HEK293 (cell line): ENCODE measurements at regions not wholly inside any gene's neighbourhood (a gene's known extent, or its start where the extent isn't known, plus 50 kb on each side); places are given as distances from the start of the nearest gene placed in this dataset.

Source experiments
- CTCF ChIA-PET: fragments of 350-600 bp; formaldehyde crosslinking; extraction: SDS; loops from one replicate; lab custom pipeline; 2021; ENCODE audit warnings: antibody characterized with exemption; lab: Yijun Ruan, JAX
- POLR2A ChIA-PET: fragments of 300-600 bp; formaldehyde crosslinking; extraction: SDS; loops from one replicate; lab custom pipeline; 2020; ENCODE audit warnings: antibody characterized with exemption, inconsistent platforms; lab: Yijun Ruan, JAX
- H3K27ac ChIP-seq: fragments of 200-500 bp; sonication (Bioruptor generic); 2 replicates; pipeline ENCODE4 v1.5.1; 2014; ENCODE audit warnings: low read depth, low read length, control low read depth, inconsistent platforms; ENCODE audit errors: extremely low read depth
- H3K36me3 ChIP-seq, 2 experiments: fragments of 200-500 bp in 1 of 2; sonication (Bioruptor generic) in 1 of 2; 1 replicate in 1 of 2; 2 replicates in 1 of 2; pipeline ENCODE4 v1.5.1; 2014 to 2017; ENCODE audit warnings: inconsistent platforms in 2 of 2, low read length in 2 of 2; ENCODE audit not compliant: control insufficient read depth in 2 of 2, insufficient read depth in 1 of 2
- H3K4me1 ChIP-seq: fragments of 200-500 bp; sonication (Bioruptor generic); 2 replicates; pipeline ENCODE4 v1.5.1; 2014; ENCODE audit warnings: mild to moderate bottlenecking, low read length, inconsistent platforms; ENCODE audit not compliant: control insufficient read depth, insufficient read depth
- H3K4me3 ChIP-seq: 2 replicates; pipeline ENCODE4 v1.5.1; 2011; ENCODE audit warnings: low read depth, mild to moderate bottlenecking, control low read depth, low read length, moderate library complexity
- H3K9me3 ChIP-seq: fragments of 200-500 bp; sonication (Bioruptor generic); 2 replicates; pipeline ENCODE4 v1.5.1; 2014; ENCODE audit warnings: low read depth, low read length, inconsistent platforms; ENCODE audit not compliant: control insufficient read depth, insufficient read depth
- GLI4 ChIP-seq: fragments of 450-650 bp; formaldehyde crosslinking; IDR thresholded peaks from 2 replicates; pipeline ENCODE4 v1.5.1; 2016; ENCODE audit warnings: missing biosample characterization, missing genetic modification characterization
- GLIS1 ChIP-seq: fragments of 450-650 bp; formaldehyde crosslinking; IDR thresholded peaks from 2 replicates; pipeline ENCODE4 v1.5.1; 2016; ENCODE audit warnings: missing biosample characterization, missing genetic modification characterization
- GLIS2 ChIP-seq: fragments of 450-650 bp; formaldehyde crosslinking; IDR thresholded peaks from 2 replicates; pipeline ENCODE4 v1.5.1; 2016; ENCODE audit warnings: missing biosample characterization, missing genetic modification characterization
- MEIS1 ChIP-seq: sonication (generic); formaldehyde crosslinking; IDR thresholded peaks from 2 replicates; pipeline ENCODE4 v1.8.1; 2022; ENCODE audit warnings: missing genetic modification reagents, mild to moderate bottlenecking, borderline replicate concordance
- MZF1 ChIP-seq: fragments of 450-650 bp; formaldehyde crosslinking; IDR thresholded peaks from 2 replicates; pipeline ENCODE4 v1.5.1; 2017; ENCODE audit warnings: missing biosample characterization, missing genetic modification characterization, borderline replicate concordance
- PRDM1 ChIP-seq: fragments of 450-650 bp; formaldehyde crosslinking; IDR thresholded peaks from 2 replicates; pipeline ENCODE4; 2016; ENCODE audit warnings: missing biosample characterization, missing genetic modification characterization
- SALL2 ChIP-seq: fragments of 450-650 bp; formaldehyde crosslinking; IDR thresholded peaks from 2 replicates; pipeline ENCODE4 v1.5.0; 2017; ENCODE audit warnings: missing biosample characterization, mild to moderate bottlenecking, missing genetic modification characterization, borderline replicate concordance
- ZNF121 ChIP-seq: fragments of 450-650 bp; formaldehyde crosslinking; IDR thresholded peaks from 2 replicates; pipeline ENCODE4 v1.5.1; 2016; ENCODE audit warnings: missing biosample characterization, missing genetic modification characterization
- ZNF239 ChIP-seq: fragments of 450-650 bp; formaldehyde crosslinking; IDR thresholded peaks from 2 replicates; pipeline ENCODE4 v1.5.1; 2016; ENCODE audit warnings: missing biosample characterization, missing genetic modification characterization
- ZNF266 ChIP-seq: fragments of 450-650 bp; formaldehyde crosslinking; IDR thresholded peaks from 2 replicates; pipeline ENCODE4 v1.5.1; 2016; ENCODE audit warnings: missing biosample characterization, missing genetic modification characterization, low read depth
- ZNF530 ChIP-seq: fragments of 450-650 bp; formaldehyde crosslinking; IDR thresholded peaks from 2 replicates; pipeline ENCODE4 v1.5.1; 2016; ENCODE audit warnings: low read depth, missing biosample characterization, missing genetic modification characterization
- ZNF560 ChIP-seq: fragments of 450-650 bp; formaldehyde crosslinking; IDR thresholded peaks from 2 replicates; pipeline ENCODE4 v1.5.1; 2017; ENCODE audit warnings: missing biosample characterization, missing genetic modification characterization, borderline replicate concordance
- ZNF610 ChIP-seq: fragments of 450-650 bp; formaldehyde crosslinking; IDR thresholded peaks from 2 replicates; pipeline ENCODE4 v1.5.1; 2016; ENCODE audit warnings: missing biosample characterization, missing genetic modification characterization, borderline replicate concordance
- ZNF701 ChIP-seq: fragments of 450-650 bp; formaldehyde crosslinking; IDR thresholded peaks from 2 replicates; pipeline ENCODE4 v1.5.1; 2016; ENCODE audit warnings: missing biosample characterization, missing genetic modification characterization
- ZNF707 ChIP-seq: fragments of 450-650 bp; formaldehyde crosslinking; IDR thresholded peaks from 2 replicates; pipeline ENCODE4 v1.5.1; 2016; ENCODE audit warnings: missing biosample characterization, missing genetic modification characterization
- ZNF792 ChIP-seq: fragments of 450-650 bp; formaldehyde crosslinking; IDR thresholded peaks from 2 replicates; pipeline ENCODE4 v1.5.1; 2016; ENCODE audit warnings: missing biosample characterization, missing genetic modification characterization
- ZNF830 ChIP-seq: fragments of 450-650 bp; IDR thresholded peaks from 2 replicates; pipeline ENCODE4 v1.5.0; 2018; ENCODE audit warnings: missing biosample characterization, missing genetic modification characterization, low read depth, mild to moderate bottlenecking, moderate library complexity
- TF ChIP-seq, protein P1 (sequence below): fragments of 450-650 bp; formaldehyde crosslinking; IDR thresholded peaks from 2 replicates; pipeline ENCODE4 v1.5.1; 2016; ENCODE audit warnings: missing biosample characterization, missing genetic modification characterization, low read depth
- TF ChIP-seq, protein P2 (sequence below): fragments of 450-650 bp; formaldehyde crosslinking; IDR thresholded peaks from 2 replicates; pipeline ENCODE4 v1.5.1; 2016; ENCODE audit warnings: missing biosample characterization, missing genetic modification characterization
- TF ChIP-seq, protein P3 (sequence below): fragments of 450-650 bp; formaldehyde crosslinking; IDR thresholded peaks from 2 replicates; pipeline ENCODE4 v1.5.1; 2017; ENCODE audit warnings: missing biosample characterization, missing genetic modification characterization

DNA sequence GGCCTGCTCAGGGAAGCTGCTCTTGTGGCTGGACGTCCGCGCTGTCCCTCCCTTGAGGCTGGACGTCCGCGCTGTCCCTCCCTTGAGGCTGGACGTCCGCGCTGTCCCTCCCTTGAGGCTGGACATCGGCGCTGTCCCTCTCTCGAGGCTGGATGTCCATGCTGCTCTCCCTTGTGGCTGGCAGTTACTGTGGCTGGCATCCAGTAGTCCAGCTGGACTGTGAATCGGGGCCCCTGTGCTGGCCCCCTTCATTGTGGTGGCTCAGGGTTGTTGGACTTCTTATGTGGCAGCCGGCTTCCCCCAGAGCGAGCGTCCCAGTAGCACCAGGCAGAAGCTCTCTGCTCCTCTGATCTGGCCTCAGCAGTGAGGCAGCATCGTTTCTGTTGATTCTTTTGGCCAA is 141.5 kb downstream of the IRF8 start:
- Histone ChIP-seq H3K36me3 (no peaks in the 10 kb centered on the region), H3K9me3 (no peaks in the 10 kb centered on the region), H3K4me1 (peaks cover 3% of the 10 kb centered on the region; the same call in 1 of the 2 replicates), H3K27ac (no peak overlapping the region), H3K4me3 (no peak overlapping the region)
- POLR2A ChIA-PET, result no interaction called here
- CTCF ChIA-PET, result interaction anchor here (0.5 to 1.7 kb wide), 9 partner anchors 9 to 480 kb away, joined by 3 to 10 read pairs (median 4); no protein-coding TSS in a partner anchor
- TF ChIP-seq, protein P1, sequence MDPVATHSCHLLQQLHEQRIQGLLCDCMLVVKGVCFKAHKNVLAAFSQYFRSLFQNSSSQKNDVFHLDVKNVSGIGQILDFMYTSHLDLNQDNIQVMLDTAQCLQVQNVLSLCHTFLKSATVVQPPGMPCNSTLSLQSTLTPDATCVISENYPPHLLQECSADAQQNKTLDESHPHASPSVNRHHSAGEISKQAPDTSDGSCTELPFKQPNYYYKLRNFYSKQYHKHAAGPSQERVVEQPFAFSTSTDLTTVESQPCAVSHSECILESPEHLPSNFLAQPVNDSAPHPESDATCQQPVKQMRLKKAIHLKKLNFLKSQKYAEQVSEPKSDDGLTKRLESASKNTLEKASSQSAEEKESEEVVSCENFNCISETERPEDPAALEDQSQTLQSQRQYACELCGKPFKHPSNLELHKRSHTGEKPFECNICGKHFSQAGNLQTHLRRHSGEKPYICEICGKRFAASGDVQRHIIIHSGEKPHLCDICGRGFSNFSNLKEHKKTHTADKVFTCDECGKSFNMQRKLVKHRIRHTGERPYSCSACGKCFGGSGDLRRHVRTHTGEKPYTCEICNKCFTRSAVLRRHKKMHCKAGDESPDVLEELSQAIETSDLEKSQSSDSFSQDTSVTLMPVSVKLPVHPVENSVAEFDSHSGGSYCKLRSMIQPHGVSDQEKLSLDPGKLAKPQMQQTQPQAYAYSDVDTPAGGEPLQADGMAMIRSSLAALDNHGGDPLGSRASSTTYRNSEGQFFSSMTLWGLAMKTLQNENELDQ, result no peak
- TF ChIP-seq ZNF792 (tag by site-specific recombination) (no peak), GLIS1 (tag by site-specific recombination) (no peak), SALL2 (tag by site-specific recombination) (no peak), ZNF239 (tag by site-specific recombination) (no peak), GLI4 (no peak), MZF1 (tag by site-specific recombination) (no peak), ZNF701 (tag by site-specific recombination) (no peak)
- TF ChIP-seq, protein P2, sequence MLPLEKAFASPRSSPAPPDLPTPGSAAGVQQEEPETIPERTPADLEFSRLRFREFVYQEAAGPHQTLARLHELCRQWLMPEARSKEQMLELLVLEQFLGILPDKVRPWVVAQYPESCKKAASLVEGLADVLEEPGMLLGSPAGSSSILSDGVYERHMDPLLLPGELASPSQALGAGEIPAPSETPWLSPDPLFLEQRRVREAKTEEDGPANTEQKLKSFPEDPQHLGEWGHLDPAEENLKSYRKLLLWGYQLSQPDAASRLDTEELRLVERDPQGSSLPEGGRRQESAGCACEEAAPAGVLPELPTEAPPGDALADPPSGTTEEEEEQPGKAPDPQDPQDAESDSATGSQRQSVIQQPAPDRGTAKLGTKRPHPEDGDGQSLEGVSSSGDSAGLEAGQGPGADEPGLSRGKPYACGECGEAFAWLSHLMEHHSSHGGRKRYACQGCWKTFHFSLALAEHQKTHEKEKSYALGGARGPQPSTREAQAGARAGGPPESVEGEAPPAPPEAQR, result no peak

DNA sequence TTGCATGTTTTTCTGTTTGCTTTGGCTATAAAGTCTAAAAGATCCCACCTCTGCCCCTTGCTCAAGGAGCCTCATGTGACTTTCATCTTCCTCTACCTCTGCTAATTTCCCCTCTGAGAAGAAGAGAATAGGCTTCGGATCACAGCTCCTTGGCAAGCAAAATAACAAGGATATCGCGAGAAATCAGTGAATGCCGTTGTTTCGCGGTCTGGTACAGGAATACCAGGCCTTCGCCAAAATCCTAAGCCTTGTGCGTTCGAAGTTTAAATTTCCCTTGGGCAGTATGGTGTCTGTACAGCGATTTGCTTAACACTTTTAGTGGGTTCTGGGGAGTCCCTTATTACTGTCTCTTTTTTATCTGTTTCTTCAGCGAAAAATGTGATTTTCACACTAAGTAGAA is 142.3 kb downstream of the IRF8 start:
- ChIA-PET CTCF (interaction anchor here (0.7 to 1.7 kb wide), 9 partner anchors 9 to 479 kb away, joined by 3 to 10 read pairs (median 4); no protein-coding TSS in a partner anchor), POLR2A (no interaction called here)
- Histone ChIP-seq H3K27ac (no peak overlapping the region), H3K36me3 (no peaks in the 10 kb centered on the region), H3K4me1 (peaks cover 3% of the 10 kb centered on the region; the same call in 1 of the 2 replicates), H3K4me3 (no peak overlapping the region), H3K9me3 (no peaks in the 10 kb centered on the region)
- TF ChIP-seq MEIS1 (CRISPR knock-in tag) (no peak), ZNF830 (no peak), ZNF121 (tag by site-specific recombination) (no peak), ZNF266 (tag by site-specific recombination) (no peak), GLIS2 (tag by site-specific recombination) (no peak), ZNF707 (tag by site-specific recombination) (no peak), ZNF610 (tag by site-specific recombination) (no peak), ZNF560 (tag by site-specific recombination) (no peak), PRDM1 (no peak), ZNF530 (no peak)
- TF ChIP-seq, protein P3, sequence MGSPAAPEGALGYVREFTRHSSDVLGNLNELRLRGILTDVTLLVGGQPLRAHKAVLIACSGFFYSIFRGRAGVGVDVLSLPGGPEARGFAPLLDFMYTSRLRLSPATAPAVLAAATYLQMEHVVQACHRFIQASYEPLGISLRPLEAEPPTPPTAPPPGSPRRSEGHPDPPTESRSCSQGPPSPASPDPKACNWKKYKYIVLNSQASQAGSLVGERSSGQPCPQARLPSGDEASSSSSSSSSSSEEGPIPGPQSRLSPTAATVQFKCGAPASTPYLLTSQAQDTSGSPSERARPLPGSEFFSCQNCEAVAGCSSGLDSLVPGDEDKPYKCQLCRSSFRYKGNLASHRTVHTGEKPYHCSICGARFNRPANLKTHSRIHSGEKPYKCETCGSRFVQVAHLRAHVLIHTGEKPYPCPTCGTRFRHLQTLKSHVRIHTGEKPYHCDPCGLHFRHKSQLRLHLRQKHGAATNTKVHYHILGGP (tag by site-specific recombination), result no peak
- TF ChIP-seq, all 188 proteins: peak for 0
